ENCODE measurements at regions not wholly inside any gene's neighbourhood (a gene's known extent, or its start where the extent isn't known, plus 50 kb on each side); places are given as distances from the start of the nearest gene placed in this dataset.

DNA sequence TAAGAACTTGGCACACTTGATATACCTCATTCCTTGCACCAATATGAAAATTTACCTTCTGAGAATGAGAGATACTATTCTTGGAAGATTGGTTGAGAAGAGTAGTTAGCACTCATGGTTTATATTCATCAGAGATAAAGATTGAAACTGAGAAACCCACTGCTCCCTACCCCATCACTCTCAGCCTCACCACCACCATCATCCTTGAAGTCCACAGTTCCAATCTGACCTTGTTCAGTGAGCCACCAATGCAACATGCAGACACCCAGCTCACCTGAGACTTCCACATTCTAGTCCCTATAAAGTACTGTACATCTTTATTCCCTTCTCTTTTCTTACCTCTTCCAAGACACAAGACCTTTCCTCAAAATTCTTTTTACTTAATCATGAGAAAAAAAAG lies 869.0 kb downstream of the TRIB2 start:
- H3K36me3 ChIP-seq (ENCODE audit: control insufficient read depth in 5 of 5, insufficient read depth in 5 of 5, low read length in 5 of 5), result no peaks in the 10 kb centered on the region

DNA sequence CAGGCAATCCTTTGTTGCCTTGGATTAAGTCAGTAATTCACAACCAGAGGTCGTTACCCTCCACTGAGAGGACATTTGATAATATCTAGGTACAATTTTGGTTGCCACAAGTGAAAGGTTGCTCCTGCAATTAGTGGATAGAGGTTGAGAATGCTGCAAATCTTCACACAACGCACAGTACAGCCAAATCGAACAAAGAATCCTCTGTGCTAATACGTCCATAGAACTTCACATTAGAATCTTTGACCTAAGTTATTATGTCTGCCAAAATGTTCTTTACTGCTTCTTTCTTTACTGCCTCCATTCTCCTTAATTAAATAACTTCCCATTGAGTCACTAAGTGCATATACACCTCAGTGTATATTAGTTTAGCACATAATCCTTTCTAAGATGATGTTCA lies 879.5 kb downstream of the TRIB2 start:
- H3K27ac ChIP-seq (ENCODE audit: low read depth, low read length), result no peak overlapping the region
- H3K9me3 ChIP-seq (ENCODE audit: control insufficient read depth in 5 of 5, low read length in 5 of 5), result peaks cover 0 to 3% (median 0%) of the 10 kb centered on the region in 5 donors
- H3K4me1 ChIP-seq (ENCODE audit: control insufficient read depth in 5 of 5, insufficient read depth in 5 of 5, low read length in 5 of 5), result no peaks in the 10 kb centered on the region
- H3K9ac ChIP-seq (ENCODE audit: low read length in 5 of 5), result no peak overlapping the region
- H3K27me3 ChIP-seq (ENCODE audit: control insufficient read depth in 5 of 5, insufficient read depth in 4 of 5, low read length in 5 of 5), result no peaks in the 10 kb centered on the region
- no peak overlapping the region for H3K4me3 ChIP-seq (ENCODE audit: low read depth in 1 of 5, low read length in 5 of 5)
- H3K36me3 ChIP-seq (ENCODE audit: control insufficient read depth in 5 of 5, insufficient read depth in 5 of 5, low read length in 5 of 5), result no peaks in the 10 kb centered on the region

More for the DNA sequence above, 869.0 kb downstream of the TRIB2 start:
- H3K27me3 ChIP-seq (ENCODE audit: control insufficient read depth in 5 of 5, insufficient read depth in 4 of 5, low read length in 5 of 5), result no peaks in the 10 kb centered on the region
- no peak overlapping the region for H3K9ac ChIP-seq (ENCODE audit: low read length in 5 of 5)
- H3K27ac ChIP-seq (ENCODE audit: low read depth, low read length), result no peak overlapping the region
- no peak overlapping the region for H3K4me3 ChIP-seq (ENCODE audit: low read depth in 1 of 5, low read length in 5 of 5)
- no peaks in the 10 kb centered on the region for H3K9me3 ChIP-seq (ENCODE audit: control insufficient read depth in 5 of 5, low read length in 5 of 5)
- H3K4me1 ChIP-seq (ENCODE audit: control insufficient read depth in 5 of 5, insufficient read depth in 5 of 5, low read length in 5 of 5), result no peaks in the 10 kb centered on the region

DNA sequence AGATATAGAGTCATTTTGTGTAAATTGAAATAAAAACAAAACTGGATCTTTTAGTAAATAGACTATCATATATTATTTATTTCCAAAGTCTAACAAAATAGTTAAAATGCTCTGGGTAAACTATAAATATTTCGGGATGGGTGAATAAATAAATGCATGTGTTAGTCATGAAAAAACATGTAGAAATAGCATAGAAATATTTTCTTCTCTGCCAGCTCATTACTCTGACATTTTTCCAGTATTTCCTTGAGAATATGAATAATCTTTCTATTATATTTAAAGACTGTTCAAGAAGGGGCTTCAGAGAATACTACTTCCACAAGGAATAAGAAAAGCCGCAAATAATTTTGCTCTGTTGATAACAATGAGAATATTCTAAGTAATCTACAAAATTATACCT lies 880.4 kb downstream of the TRIB2 start:
- H3K4me3 ChIP-seq (ENCODE audit: low read depth in 1 of 5, low read length in 5 of 5), result no peak overlapping the region
- H3K9me3 ChIP-seq (ENCODE audit: control insufficient read depth in 5 of 5, low read length in 5 of 5), result peaks cover 0 to 3% (median 0%) of the 10 kb centered on the region in 5 donors
- no peak overlapping the region for H3K27ac ChIP-seq (ENCODE audit: low read depth, low read length)
- no peak overlapping the region for H3K9ac ChIP-seq (ENCODE audit: low read length in 5 of 5)
- no peaks in the 10 kb centered on the region for H3K4me1 ChIP-seq (ENCODE audit: control insufficient read depth in 5 of 5, insufficient read depth in 5 of 5, low read length in 5 of 5)
- H3K36me3 ChIP-seq (ENCODE audit: control insufficient read depth in 5 of 5, insufficient read depth in 5 of 5, low read length in 5 of 5), result no peaks in the 10 kb centered on the region
- no peaks in the 10 kb centered on the region for H3K27me3 ChIP-seq (ENCODE audit: control insufficient read depth in 5 of 5, insufficient read depth in 4 of 5, low read length in 5 of 5)

DNA sequence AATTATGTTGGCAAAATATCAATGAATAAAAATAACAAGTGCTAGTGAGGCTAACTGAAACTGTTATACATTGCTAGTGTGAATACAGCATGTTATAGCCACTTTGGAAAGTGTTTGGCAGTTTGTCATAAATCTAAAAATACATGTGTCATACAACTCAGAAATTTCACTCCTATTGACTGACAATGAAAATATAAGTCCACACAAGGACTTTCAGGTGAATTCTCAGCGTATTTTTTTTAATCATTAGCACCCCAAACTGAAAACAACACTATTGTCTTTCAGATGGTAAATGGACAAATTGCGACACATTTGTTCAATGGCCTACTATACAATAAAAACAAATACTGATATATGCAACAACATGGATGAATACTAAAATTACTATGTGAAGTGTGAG lies 884.8 kb downstream of the TRIB2 start:
- no peak overlapping the region for H3K27ac ChIP-seq (ENCODE audit: low read depth, low read length)
- no peaks in the 10 kb centered on the region for H3K9me3 ChIP-seq (ENCODE audit: control insufficient read depth in 5 of 5, low read length in 5 of 5)
- no peaks in the 10 kb centered on the region for H3K36me3 ChIP-seq (ENCODE audit: control insufficient read depth in 5 of 5, insufficient read depth in 5 of 5, low read length in 5 of 5)
- no peak overlapping the region for H3K4me3 ChIP-seq (ENCODE audit: low read depth in 1 of 5, low read length in 5 of 5)
- no peaks in the 10 kb centered on the region for H3K4me1 ChIP-seq (ENCODE audit: control insufficient read depth in 5 of 5, insufficient read depth in 5 of 5, low read length in 5 of 5)
- H3K9ac ChIP-seq (ENCODE audit: low read length in 5 of 5), result no peak overlapping the region
- no peaks in the 10 kb centered on the region for H3K27me3 ChIP-seq (ENCODE audit: control insufficient read depth in 5 of 5, insufficient read depth in 4 of 5, low read length in 5 of 5)

DNA sequence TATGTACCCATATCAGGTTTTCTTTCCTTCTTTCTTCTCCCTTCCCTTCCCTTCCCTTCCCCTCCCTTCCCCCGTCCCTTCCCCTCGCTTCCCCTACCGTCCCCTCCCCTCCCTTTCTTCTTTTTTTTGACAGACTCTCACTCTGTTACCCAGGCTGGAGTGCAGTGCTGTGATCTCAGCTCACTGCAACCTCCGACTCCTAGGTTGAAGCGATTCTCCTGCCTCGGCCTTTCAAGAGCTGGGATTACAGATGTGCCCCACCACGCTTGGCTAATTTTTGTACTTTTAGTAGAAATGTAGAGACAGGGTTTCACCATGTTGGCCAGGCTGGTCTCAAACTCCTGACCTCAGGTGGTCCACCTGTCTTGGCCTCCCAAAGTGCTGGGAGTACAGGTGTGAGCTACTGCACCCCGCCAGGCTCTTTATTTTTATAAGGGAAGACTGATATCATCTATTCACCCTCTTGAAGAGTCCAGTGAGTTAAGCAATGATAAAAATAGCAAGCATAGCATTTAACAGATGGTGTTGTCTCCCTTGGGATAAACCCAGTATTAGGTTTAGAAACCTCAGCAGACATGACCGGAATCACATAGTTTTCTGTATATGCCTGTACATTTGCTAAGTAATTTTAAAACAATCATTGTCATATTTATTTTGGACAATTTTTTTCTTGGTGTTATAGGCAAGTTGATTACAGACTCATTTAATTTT lies 888.4 kb downstream of the TRIB2 start:
- H3K27ac ChIP-seq (ENCODE audit: low read depth, low read length), result no peak overlapping the region
- no peaks in the 10 kb centered on the region for H3K4me1 ChIP-seq (ENCODE audit: control insufficient read depth in 5 of 5, insufficient read depth in 5 of 5, low read length in 5 of 5)
- H3K9me3 ChIP-seq (ENCODE audit: control insufficient read depth in 5 of 5, low read length in 5 of 5), result no peaks in the 10 kb centered on the region
- H3K27me3 ChIP-seq (ENCODE audit: control insufficient read depth in 5 of 5, insufficient read depth in 4 of 5, low read length in 5 of 5), result no peaks in the 10 kb centered on the region
- no peaks in the 10 kb centered on the region for H3K36me3 ChIP-seq (ENCODE audit: control insufficient read depth in 5 of 5, insufficient read depth in 5 of 5, low read length in 5 of 5)
- no peak overlapping the region for H3K9ac ChIP-seq (ENCODE audit: low read length in 5 of 5)
- no peak overlapping the region for H3K4me3 ChIP-seq (ENCODE audit: low read depth in 1 of 5, low read length in 5 of 5)

DNA sequence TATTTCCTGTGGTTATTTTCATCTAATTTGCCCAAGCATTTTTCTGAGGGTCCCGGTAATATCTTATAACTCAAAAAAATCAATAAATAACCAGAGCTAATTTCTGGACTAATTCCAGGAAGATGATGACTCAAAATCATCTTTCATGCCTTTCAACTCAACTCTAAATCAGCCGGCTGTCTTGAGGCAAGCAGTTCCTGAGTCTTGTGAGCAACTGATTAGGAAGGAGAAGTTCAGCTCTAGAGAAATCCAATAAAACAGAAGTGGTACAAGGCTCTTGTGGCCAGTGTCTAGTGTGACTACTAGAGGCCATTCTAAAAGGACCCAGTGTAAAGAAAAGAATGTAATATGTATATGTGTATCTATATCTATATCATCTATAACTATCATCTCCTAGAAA lies 890.4 kb downstream of the TRIB2 start:
- H3K4me3 ChIP-seq (ENCODE audit: low read depth in 1 of 5, low read length in 5 of 5), result no peak overlapping the region
- H3K27me3 ChIP-seq (ENCODE audit: control insufficient read depth in 5 of 5, insufficient read depth in 4 of 5, low read length in 5 of 5), result no peaks in the 10 kb centered on the region
- H3K27ac ChIP-seq (ENCODE audit: low read depth, low read length), result no peak overlapping the region
- H3K9ac ChIP-seq (ENCODE audit: low read length in 5 of 5), result no peak overlapping the region
- H3K9me3 ChIP-seq (ENCODE audit: control insufficient read depth in 5 of 5, low read length in 5 of 5), result peaks cover 0 to 2% (median 0%) of the 10 kb centered on the region in 5 donors
- no peaks in the 10 kb centered on the region for H3K4me1 ChIP-seq (ENCODE audit: control insufficient read depth in 5 of 5, insufficient read depth in 5 of 5, low read length in 5 of 5)
- H3K36me3 ChIP-seq (ENCODE audit: control insufficient read depth in 5 of 5, insufficient read depth in 5 of 5, low read length in 5 of 5), result no peaks in the 10 kb centered on the region

DNA sequence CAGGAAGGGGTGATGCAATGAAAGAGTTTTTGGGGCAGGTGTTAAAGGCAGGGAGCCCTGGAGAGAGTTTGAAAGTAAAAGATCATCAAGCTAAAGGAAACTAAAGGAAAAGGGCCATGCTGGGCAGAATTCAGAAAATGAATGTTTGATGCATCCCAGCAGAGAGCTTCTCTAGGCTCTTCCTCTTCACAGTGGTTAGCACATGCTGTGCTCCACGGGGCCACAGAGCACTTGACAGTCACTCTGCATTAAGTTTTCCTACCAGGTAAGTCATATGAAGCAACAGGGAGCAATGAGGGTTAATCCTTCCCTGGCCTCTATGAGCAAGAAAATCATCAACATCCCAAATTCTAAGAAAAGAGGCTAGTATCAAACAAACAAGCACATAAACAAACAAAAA lies 895.2 kb downstream of the TRIB2 start:
- H3K9me3 ChIP-seq (ENCODE audit: control insufficient read depth in 5 of 5, low read length in 5 of 5), result peaks cover 0 to 10% (median 0%) of the 10 kb centered on the region in 5 donors
- H3K36me3 ChIP-seq (ENCODE audit: control insufficient read depth in 5 of 5, insufficient read depth in 5 of 5, low read length in 5 of 5), result no peaks in the 10 kb centered on the region
- no peak overlapping the region for H3K4me3 ChIP-seq (ENCODE audit: low read depth in 1 of 5, low read length in 5 of 5)
- no peak overlapping the region for H3K27ac ChIP-seq (ENCODE audit: low read depth, low read length)
- H3K9ac ChIP-seq (ENCODE audit: low read length in 5 of 5), result no peak overlapping the region
- H3K27me3 ChIP-seq (ENCODE audit: control insufficient read depth in 5 of 5, insufficient read depth in 4 of 5, low read length in 5 of 5), result peaks cover 0 to 3% (median 0%) of the 10 kb centered on the region in 5 donors
- H3K4me1 ChIP-seq (ENCODE audit: control insufficient read depth in 5 of 5, insufficient read depth in 5 of 5, low read length in 5 of 5), result no peaks in the 10 kb centered on the region

DNA sequence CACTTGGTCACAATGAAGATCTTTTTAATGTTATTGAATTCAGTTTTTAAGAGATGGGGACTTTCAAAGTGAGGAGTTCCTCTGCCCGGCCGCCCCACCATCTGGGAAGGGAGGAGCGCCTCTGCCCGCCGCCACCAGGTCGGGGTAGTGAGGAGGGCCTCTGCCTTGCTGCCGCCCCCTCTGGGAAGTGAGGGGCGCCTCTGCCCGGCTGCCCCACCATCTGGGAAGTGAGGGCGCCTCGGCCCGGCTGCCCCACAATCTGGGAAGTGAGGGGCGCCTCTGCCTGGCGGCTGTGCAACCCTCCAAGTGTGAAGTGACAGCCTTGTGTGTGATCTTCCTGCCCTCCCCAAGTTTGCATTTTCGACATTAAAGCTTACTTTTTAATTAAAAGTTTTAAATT lies 899.3 kb downstream of the TRIB2 start:
- Histone ChIP-seq H3K27ac (ENCODE audit: low read depth, low read length) (no peak overlapping the region), H3K9me3 (ENCODE audit: control insufficient read depth in 5 of 5, low read length in 5 of 5) (peaks cover 0 to 10% (median 5%) of the 10 kb centered on the region in 5 donors), H3K9ac (ENCODE audit: low read length in 5 of 5) (no peak overlapping the region), H3K4me3 (ENCODE audit: low read depth in 1 of 5, low read length in 5 of 5) (no peak overlapping the region), H3K36me3 (ENCODE audit: control insufficient read depth in 5 of 5, insufficient read depth in 5 of 5, low read length in 5 of 5) (no peaks in the 10 kb centered on the region), H3K4me1 (ENCODE audit: control insufficient read depth in 5 of 5, insufficient read depth in 5 of 5, low read length in 5 of 5) (no peaks in the 10 kb centered on the region), H3K27me3 (ENCODE audit: control insufficient read depth in 5 of 5, insufficient read depth in 4 of 5, low read length in 5 of 5) (peaks cover 0 to 3% (median 0%) of the 10 kb centered on the region in 5 donors)

DNA sequence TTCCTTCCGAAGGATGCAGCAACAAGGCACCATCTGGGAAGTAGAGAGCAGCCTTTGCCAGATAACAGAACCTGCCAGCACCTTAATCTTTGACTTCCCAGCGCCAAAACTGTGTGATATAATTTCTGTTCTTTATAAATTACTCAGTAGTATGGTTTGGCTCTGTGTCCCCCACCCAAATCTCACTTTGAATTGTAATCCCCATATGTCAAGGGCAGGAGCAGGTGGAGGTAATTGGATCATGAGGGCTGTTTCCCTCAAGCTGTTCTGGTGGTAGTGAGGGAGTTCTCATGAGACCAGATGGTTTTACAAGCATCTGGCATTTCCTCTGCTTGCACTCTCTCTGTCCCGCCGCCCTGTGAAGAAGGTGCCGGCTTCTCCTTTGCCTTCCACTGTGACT lies 899.9 kb downstream of the TRIB2 start:
- Histone ChIP-seq H3K9ac (ENCODE audit: low read length in 5 of 5) (no peak overlapping the region), H3K27ac (ENCODE audit: low read depth, low read length) (no peak overlapping the region), H3K9me3 (ENCODE audit: control insufficient read depth in 5 of 5, low read length in 5 of 5) (peaks cover 0 to 10% (median 5%) of the 10 kb centered on the region in 5 donors), H3K4me1 (ENCODE audit: control insufficient read depth in 5 of 5, insufficient read depth in 5 of 5, low read length in 5 of 5) (no peaks in the 10 kb centered on the region), H3K4me3 (ENCODE audit: low read depth in 1 of 5, low read length in 5 of 5) (no peak overlapping the region), H3K36me3 (ENCODE audit: control insufficient read depth in 5 of 5, insufficient read depth in 5 of 5, low read length in 5 of 5) (no peaks in the 10 kb centered on the region), H3K27me3 (ENCODE audit: control insufficient read depth in 5 of 5, insufficient read depth in 4 of 5, low read length in 5 of 5) (peaks cover 0 to 3% (median 0%) of the 10 kb centered on the region in 5 donors)

DNA sequence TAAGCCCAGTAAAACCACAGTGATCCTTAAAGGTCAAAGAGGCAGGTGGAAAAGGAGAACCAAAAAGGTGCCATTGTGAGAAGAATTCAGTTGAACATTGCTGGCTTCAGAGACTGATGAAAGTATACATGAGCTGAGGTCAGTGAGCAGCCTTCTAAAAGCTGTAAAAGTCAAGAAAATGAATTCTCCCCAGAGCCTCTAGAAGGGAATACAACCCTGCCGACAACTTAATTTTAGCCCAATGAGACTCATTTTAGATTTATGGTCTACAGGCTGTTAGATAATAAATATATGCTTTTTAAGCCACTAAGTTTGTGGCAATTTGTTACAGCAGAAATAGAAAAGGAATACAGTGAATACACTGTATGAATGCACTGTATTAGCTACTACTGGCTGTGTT lies 911.4 kb downstream of the TRIB2 start:
- no peak overlapping the region for H3K27ac ChIP-seq (ENCODE audit: low read depth, low read length)
- no peak overlapping the region for H3K9ac ChIP-seq (ENCODE audit: low read length in 5 of 5)
- H3K4me1 ChIP-seq (ENCODE audit: control insufficient read depth in 5 of 5, insufficient read depth in 5 of 5, low read length in 5 of 5), result no peaks in the 10 kb centered on the region
- no peaks in the 10 kb centered on the region for H3K9me3 ChIP-seq (ENCODE audit: control insufficient read depth in 5 of 5, low read length in 5 of 5)
- no peaks in the 10 kb centered on the region for H3K36me3 ChIP-seq (ENCODE audit: control insufficient read depth in 5 of 5, insufficient read depth in 5 of 5, low read length in 5 of 5)
- no peak overlapping the region for H3K4me3 ChIP-seq (ENCODE audit: low read depth in 1 of 5, low read length in 5 of 5)
- no peaks in the 10 kb centered on the region for H3K27me3 ChIP-seq (ENCODE audit: control insufficient read depth in 5 of 5, insufficient read depth in 4 of 5, low read length in 5 of 5)
